NCI-H2029 treated with DMSO at 0.1 percent for 48 hours (cell line): ENCODE measurements at regions not wholly inside any gene's neighbourhood (a gene's known extent, or its start where the extent isn't known, plus 50 kb on each side); places are given as distances from the start of the nearest gene placed in this dataset.
"Not testable (repeated sequence)": the region's sequence is repeated elsewhere in the genome, so short reads cannot be mapped to it uniquely, and the experiment has no call there.

Experiments used
- DNase-seq: peaks from one replicate; lab custom pipeline; 2025; lab: John Stamatoyannopoulos, UW

GRCh38 chr15:53126144-53126543, 336.0 kb upstream of the ONECUT1 start:
- DNase-seq = no peak

DNA sequence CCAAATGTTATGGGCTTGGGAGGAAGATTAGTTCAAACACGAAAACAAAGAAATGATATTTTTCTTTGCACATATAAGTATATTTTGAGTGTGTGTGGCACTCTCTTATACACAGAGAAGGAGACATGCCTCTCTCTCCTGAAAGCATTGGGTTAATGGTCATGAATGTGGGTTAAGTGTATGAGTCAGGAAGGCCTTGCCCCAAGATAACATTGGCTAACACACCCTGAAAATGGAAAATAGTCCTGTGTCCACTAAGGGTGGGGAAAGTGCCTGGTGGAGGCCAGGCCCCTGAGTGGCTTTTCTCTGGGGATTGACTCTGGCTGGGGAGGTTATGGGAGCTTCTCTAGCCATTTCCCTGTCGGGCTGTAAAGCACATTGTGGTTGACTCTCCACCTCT, 332.7 kb upstream of the ONECUT1 start:
- DNase-seq = no peak

DNA sequence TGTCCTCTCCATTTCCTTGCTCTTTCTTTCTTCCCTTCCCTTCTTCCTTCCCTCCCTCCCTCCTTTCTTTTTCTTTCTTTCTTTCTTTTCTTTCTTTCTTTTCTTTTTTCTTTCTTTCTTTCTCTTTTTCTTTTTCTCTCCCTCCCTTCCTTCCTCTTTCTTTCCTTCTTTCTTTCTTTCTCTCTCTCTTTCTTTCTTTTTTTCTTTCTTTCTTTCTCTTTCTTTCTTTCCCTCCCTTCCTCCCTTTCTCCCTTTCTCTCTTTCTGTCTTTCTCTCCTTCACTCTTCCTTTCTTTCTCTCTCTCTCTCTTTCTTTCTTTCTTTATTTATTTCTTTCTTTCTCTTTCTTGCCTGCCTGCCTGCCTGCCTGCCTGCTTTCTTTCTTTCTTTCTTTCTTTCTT, 326.8 kb upstream of the ONECUT1 start:
- DNase-seq = not testable (repeated sequence)

DNA sequence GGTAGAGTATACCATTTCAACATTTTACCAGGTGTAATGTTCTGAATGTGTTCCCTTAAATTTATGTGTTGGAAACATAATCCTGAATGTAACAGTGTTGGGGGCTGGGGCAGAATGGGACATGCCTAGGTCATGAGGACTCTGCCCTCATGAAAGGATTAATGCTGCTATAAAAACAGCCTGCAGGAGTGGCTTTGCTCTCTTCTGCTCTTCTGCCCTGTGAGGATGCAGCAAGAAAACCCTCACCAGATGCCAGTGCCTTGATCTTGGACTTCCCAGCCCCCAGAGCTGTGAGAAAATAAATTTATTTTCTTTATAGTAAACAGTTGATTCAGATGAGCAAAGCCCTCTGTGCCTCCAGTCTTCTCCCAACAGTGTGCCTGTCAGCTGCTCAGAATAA, 326.0 kb upstream of the ONECUT1 start:
- no peak for DNase-seq

GRCh38 chr15:53115563-53115962, 325.4 kb upstream of the ONECUT1 start:
- no peak for DNase-seq

- no peak for DNase-seq
Measured at GRCh38 chr15:53114960-53115359, 324.8 kb upstream of the ONECUT1 start.

DNA sequence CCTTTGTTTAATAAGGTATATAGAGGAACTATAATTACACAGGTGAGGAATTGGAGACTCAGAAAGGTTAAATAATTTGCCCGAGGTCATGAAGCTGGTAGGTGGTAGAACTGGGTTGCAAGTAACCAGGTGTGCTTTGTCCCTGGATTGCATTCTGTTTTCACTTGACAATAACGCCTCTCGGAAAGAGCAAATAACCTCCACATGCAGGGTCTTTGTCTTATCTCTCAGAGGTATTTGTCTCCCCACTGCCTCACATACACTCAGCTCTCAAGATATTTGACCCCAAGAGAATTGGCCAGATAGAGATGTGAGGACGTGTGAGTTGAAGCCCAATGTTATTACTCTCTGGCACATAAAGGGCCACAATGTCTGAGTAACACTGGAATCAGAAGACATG, 320.9 kb upstream of the ONECUT1 start:
- DNase-seq = no peak

GRCh38 chr15:53108319-53108718, 318.2 kb upstream of the ONECUT1 start:
- no peak for DNase-seq

- no peak for DNase-seq
Measured at GRCh38 chr15:53107855-53108254, 317.7 kb upstream of the ONECUT1 start.

- DNase-seq = no peak
Measured at GRCh38 chr15:53106505-53107286, 316.6 kb upstream of the ONECUT1 start.

DNA sequence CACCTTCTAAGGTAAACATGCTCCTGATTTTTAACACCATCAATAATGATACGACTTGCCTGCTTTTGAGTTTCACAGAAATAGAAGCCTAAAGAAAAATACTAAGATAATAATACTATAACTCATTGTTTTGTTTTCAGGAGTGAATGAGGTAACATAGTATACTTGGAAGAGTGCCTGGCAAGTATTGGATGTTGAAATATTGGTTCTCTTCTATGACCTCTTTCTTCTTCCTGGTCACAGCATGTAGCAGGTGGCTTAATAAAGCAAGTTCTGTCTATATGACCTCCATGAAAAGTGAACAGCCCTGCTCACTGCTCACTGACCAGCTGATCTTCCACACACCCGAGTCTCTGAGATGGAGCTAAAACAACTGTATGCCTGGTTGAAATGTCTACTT, 312.3 kb upstream of the ONECUT1 start:
- no peak for DNase-seq

DNA sequence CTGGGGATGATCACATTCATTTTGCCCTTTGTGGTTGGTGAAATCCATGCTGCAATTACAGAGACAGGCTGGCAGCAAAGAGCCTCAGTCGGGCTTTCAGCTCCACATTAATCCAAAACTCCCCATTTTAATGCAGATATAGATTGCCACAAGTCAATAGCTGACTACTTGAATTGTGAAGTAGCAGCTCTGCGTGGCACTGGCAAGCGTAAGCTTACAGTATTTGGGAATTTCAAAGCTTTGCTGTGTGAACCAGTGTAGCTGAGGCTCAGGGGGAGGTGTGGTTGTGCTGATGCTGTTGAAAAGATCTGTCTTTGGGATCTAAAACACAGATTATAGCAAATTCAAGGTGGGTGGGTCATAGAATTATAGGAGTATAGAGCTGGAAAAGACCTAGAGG, 290.3 kb upstream of the ONECUT1 start:
- no peak for DNase-seq

DNA sequence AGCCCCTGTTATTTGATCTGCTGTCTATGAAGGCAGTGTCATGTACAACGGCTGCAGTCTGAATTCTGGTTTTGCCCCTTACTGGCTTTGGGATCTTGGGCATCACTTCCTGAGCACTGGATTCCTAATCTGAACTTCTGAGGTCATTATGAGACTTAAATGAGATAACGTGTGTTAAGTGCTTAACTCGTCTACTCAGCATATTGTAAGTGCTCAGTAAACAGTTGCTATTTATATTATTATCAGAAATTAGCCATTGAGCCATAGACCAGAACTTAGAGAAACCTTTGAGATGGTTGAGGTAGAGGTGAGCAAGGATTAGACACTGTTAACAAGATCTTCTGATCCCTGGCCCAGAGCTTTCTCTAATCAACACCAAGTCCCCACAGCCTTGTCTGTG, 284.1 kb upstream of the ONECUT1 start:
- DNase-seq = no peak

GRCh38 chr15:53072077-53072476, 281.9 kb upstream of the ONECUT1 start:
- peak; percentile 41 for DNase-seq

- DNase-seq = no peak
Measured at GRCh38 chr15:53068636-53069035, 278.5 kb upstream of the ONECUT1 start.

DNA sequence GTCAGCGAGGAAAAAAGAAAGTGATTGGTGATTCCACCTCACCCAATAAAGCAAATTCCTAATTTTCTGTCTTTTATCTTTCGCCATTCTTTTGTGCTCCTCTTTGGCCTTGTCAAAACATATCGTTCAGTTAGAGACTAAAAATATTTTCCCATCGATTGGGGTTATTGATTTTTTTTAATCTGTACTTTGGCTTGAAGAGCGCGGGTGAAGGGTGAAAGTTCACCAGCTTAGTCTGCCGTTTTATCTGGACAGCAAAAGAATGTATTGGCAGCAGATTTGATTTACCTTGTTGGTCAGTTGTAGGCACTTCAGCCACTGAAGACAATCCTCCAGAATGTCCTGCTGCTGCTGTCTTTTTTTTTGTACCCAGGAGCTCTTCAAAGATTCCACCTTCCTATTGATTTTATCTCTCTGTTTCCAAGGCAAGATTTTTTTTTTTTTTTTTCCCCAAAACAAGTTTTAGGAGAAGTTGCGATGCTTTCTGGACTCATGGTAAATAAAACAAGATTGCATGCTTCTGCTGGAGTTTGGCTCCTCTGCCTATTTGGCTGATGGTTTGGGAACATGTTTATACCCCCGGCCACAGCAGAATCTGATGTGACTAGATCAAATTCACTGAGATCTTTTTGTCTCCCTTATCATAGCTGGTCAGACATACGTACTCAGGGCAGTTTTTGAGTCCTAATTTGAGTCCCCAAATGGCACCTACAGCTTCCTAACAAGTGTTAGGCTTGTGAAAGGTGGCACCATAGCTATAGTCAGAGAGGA, 269.3 kb upstream of the ONECUT1 start:
- DNase-seq = no peak

- no peak for DNase-seq
Measured at GRCh38 chr15:53046153-53046790, 256.1 kb upstream of the ONECUT1 start.

- no peak for DNase-seq
Measured at GRCh38 chr15:53038655-53038941, 248.5 kb upstream of the ONECUT1 start.

DNA sequence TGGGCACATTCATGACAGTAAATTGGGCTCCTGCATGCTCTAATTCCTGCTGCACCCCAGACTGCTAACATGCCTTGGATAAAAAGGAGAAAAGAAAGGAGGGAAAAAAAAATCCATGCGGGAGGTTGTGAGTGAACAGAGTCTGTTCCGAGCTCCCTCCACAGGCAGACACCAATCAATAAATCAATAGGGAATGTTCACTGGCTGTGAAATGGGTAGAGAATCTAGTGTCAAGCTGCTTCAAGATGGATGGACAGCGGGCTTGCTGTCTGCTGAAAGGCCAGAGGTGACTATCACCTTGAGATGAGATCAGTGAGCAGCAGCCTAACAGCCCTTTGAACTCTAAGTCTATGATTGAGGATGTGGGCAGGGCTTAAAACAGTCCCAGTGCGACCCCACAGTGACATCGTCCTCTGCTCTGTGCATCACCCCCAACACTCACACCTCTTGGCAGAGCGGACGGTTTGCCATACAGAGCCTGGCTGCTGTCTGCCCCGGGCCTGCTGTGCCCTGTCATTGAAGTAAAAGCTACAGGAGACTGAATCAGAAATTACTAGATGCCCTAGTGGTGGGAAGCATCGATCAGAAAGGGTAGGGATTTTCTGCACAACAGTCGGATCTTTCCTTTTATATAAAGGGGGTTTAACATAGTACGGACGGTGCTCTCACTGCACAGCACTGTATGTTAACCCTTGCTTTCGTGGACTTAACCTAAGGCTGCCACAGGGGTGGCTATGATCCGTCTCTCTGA, 247.9 kb upstream of the ONECUT1 start:
- DNase-seq = no peak

- DNase-seq = no peak
Measured at GRCh38 chr15:53036641-53037040, 246.5 kb upstream of the ONECUT1 start.

GRCh38 chr15:53034767-53035245, 244.7 kb upstream of the ONECUT1 start:
- no peak for DNase-seq

DNA sequence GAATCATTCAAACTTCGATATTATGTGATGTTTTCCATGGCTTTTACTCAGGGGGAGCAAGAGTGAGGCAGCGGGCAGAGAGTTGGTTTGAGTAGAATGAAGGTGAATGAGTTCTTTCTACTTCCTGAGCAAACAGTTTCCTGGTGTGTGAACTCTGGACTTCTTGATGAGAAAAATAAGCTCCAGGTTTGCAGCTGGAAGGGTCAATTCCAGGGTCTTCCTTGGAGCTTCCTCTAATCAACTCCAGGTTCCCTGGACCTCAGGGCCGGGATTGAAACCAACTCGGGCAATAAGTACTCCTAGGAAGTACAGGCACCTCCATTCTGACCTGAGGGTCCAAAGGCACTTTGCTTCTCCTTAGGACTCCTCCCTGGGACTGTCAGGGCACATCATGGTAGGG, 243.6 kb upstream of the ONECUT1 start:
- no peak for DNase-seq
